K562 (cell line): ENCODE measurements at regions not wholly inside any gene's neighbourhood (a gene's known extent, or its start where the extent isn't known, plus 50 kb on each side); places are given as distances from the start of the nearest gene placed in this dataset.

Source experiments
- ATAC-seq: fragments of 200-7000 bp; cut with Tn5 transposase; 3 replicates; pipeline ENCODE4 v1.9.1; 2020; ENCODE audit warnings: moderate library complexity
- BruUV-seq: library from RNA; stranded (reverse); fragments of 400-500 nt; replicated peaks from 2 replicates; lab custom pipeline; 2021; lab: Mats Ljungman, UMichigan
- CTCF ChIA-PET: fragments of 300-600 bp; formaldehyde crosslinking; extraction: SDS; loops from one replicate; lab custom pipeline; 2021; ENCODE audit warnings: low intra/inter-chr PET ratio; lab: Yijun Ruan, JAX
- POLR2A ChIA-PET: fragments of 300-600, 350-650 bp; sonication (Branson Sonifier 250); formaldehyde crosslinking; extraction: SDS; loops from one replicate; lab custom pipeline; 2021; ENCODE audit warnings: antibody characterized with exemption, inconsistent platforms; lab: Yijun Ruan, JAX
- DNase-seq, 4 experiments: peaks; one replicate each; pipeline versions ENCODE4 v3.0.0 to v3.0.0-alpha.2; 2011 to 2018; ENCODE audit warnings: low spot score in 3 of 4, mixed read lengths in 3 of 4; ENCODE audit errors: extremely low read depth in 1 of 4
- FAIRE-seq: peaks from 2 replicates; lab custom pipeline; 2011; peaks lifted over from hg19 to GRCh38; lab: Jason Lieb, UNC
- H2AFZ ChIP-seq: 2 replicates; pipeline ENCODE4 v1.6.0; 2011; ENCODE audit warnings: low read depth, low read length, control low read depth, inconsistent platforms
- H3K27ac ChIP-seq: fragments of 200-600 bp; 3 replicates; pipeline ENCODE4 v1.8.0; 2011; ENCODE audit warnings: low read depth, mild to moderate bottlenecking, control low read depth, inconsistent platforms, low read length, moderate library complexity, mixed read lengths; ENCODE audit errors: extremely low read depth
- H3K27me3 ChIP-seq, 2 experiments: fragments of 300-600 bp in 1 of 2; 2 replicates in 1 of 2; 3 replicates in 1 of 2; pipeline versions ENCODE4 v1.6.0 to v1.8.0; 2011; ENCODE audit warnings: inconsistent platforms in 2 of 2, low read length in 2 of 2, mild to moderate bottlenecking in 1 of 2, mixed read lengths in 1 of 2, moderate library complexity in 1 of 2; ENCODE audit not compliant: control insufficient read depth in 2 of 2, insufficient read depth in 2 of 2
- H3K36me3 ChIP-seq: fragments of 300-600 bp; 3 replicates; pipeline ENCODE4 v1.8.0; 2011; ENCODE audit warnings: mild to moderate bottlenecking, low read length, inconsistent platforms; ENCODE audit not compliant: control insufficient read depth, insufficient read depth
- H3K4me1 ChIP-seq, 2 experiments: fragments of 200-600 bp in 1 of 2; replicated peaks in 1 of 2; 2 replicates in 1 of 2; 3 replicates in 1 of 2; pipeline versions ENCODE4 v1.5.1 to v1.8.0; 2011; ENCODE audit warnings: inconsistent platforms in 2 of 2, low read length in 2 of 2, mild to moderate bottlenecking in 1 of 2, mixed read lengths in 1 of 2, moderate library complexity in 1 of 2; ENCODE audit not compliant: control insufficient read depth in 2 of 2, insufficient read depth in 2 of 2
- H3K4me2 ChIP-seq: 2 replicates; pipeline ENCODE4 v1.6.1; 2011; ENCODE audit warnings: low read length, control low read depth, inconsistent platforms, mixed read lengths; ENCODE audit not compliant: insufficient read depth
- H3K4me3 ChIP-seq: fragments of 200-600 bp; sonication (generic), shearing (Covaris generic); 2 replicates; pipeline ENCODE4 v1.5.1; 2016; ENCODE audit warnings: control low read depth, inconsistent platforms
- H3K79me2 ChIP-seq: fragments of 200-600 bp; 3 replicates; pipeline ENCODE4 v1.8.0; 2011; ENCODE audit warnings: low read length, inconsistent platforms; ENCODE audit not compliant: control insufficient read depth, insufficient read depth
- H3K9ac ChIP-seq, 2 experiments: 2 replicates each; pipeline versions ENCODE4 v1.6.0 to v1.6.1; 2011; ENCODE audit warnings: low read depth in 2 of 2, low read length in 2 of 2, control low read depth in 1 of 2, inconsistent platforms in 1 of 2, mild to moderate bottlenecking in 1 of 2, mixed read lengths in 1 of 2; ENCODE audit not compliant: insufficient read depth in 1 of 2
- H3K9me1 ChIP-seq: one replicate; pipeline ENCODE4 v1.6.0; 2011; ENCODE audit warnings: inconsistent platforms, mild to moderate bottlenecking, low read length, moderate library complexity; ENCODE audit not compliant: control insufficient read depth, insufficient read depth
- H3K9me3 ChIP-seq: replicated peaks from 2 replicates; pipeline ENCODE4 v1.5.1; 2011; ENCODE audit warnings: low read depth, low read length, inconsistent platforms; ENCODE audit not compliant: control insufficient read depth, insufficient read depth
- H4K20me1 ChIP-seq: replicated peaks from 2 replicates; pipeline ENCODE4 v1.6.1; 2011; ENCODE audit warnings: low read length, inconsistent platforms, mixed read lengths; ENCODE audit not compliant: control insufficient read depth, insufficient read depth
- CBFA2T2 ChIP-seq: fragments of 450-650 bp; conservative IDR thresholded peaks from 2 replicates; pipeline ENCODE4 v1.6.1; 2017; ENCODE audit warnings: mild to moderate bottlenecking
- GTF2F1 ChIP-seq: IDR thresholded peaks from 2 replicates; pipeline ENCODE4 v1.6.1; 2011; ENCODE audit warnings: low read depth, low read length, improper control_type of control experiment
- HDAC2 ChIP-seq: fragments of 450-650 bp; IDR thresholded peaks from 2 replicates; pipeline ENCODE4 v1.6.1; 2016; ENCODE audit warnings: mild to moderate bottlenecking
- ILK ChIP-seq: fragments of 450-650 bp; IDR thresholded peaks from 2 replicates; pipeline ENCODE4 v1.6.1; 2016; ENCODE audit warnings: missing genetic modification characterization, low read depth, mild to moderate bottlenecking, missing compliant biosample characterization, moderate library complexity, borderline replicate concordance
- MAFK ChIP-seq: IDR thresholded peaks from 2 replicates; pipeline ENCODE4 v1.6.1; 2011; ENCODE audit warnings: low read length, improper control_type of control experiment
- RFX5 ChIP-seq: IDR thresholded peaks from 2 replicates; pipeline ENCODE4 v1.6.1; 2011; ENCODE audit warnings: low read depth, mild to moderate bottlenecking, improper control_type of control experiment, low read length
- THAP7 ChIP-seq: fragments of 250-450 bp; sonication (Bioruptor Pico); IDR thresholded peaks from 2 replicates; pipeline ENCODE4 v1.5.0; 2021
- U2AF2 ChIP-seq: fragments of 200-400 bp; formaldehyde crosslinking; optimal IDR thresholded peaks from 2 replicates; pipeline ENCODE3; 2017; ENCODE audit warnings: low read depth, mild to moderate bottlenecking, low read length
- ZFP91 ChIP-seq: sonication (generic); formaldehyde crosslinking; IDR thresholded peaks from 2 replicates; pipeline ENCODE4 v1.8.0; 2022; ENCODE audit warnings: mild to moderate bottlenecking, missing genetic modification reagents
- ZNF197 ChIP-seq: fragments of 200-800 bp; sonication (Bioruptor generic); IDR thresholded peaks from 2 replicates; pipeline ENCODE4 v1.6.1; 2016; ENCODE audit warnings: low read depth, missing genetic modification characterization, missing compliant biosample characterization
- ZNF584 ChIP-seq: fragments of 200-800 bp; sonication (Bioruptor generic); IDR thresholded peaks from 2 replicates; pipeline ENCODE4 v1.6.1; 2016; ENCODE audit warnings: low read depth, mild to moderate bottlenecking, missing genetic modification characterization, missing compliant biosample characterization
- ZNF76 ChIP-seq: fragments of 250-450 bp; sonication (Bioruptor Pico); IDR thresholded peaks from 2 replicates; pipeline ENCODE4 v1.4.0; 2020; ENCODE audit warnings: mild to moderate bottlenecking, moderate library complexity, borderline replicate concordance
- WGBS: fragments of 100-300 bp; shearing (Covaris generic); methylation state at CpG from one replicate; pipeline ENCODE4 v1.1.6; 2016; ENCODE audit warnings: low coverage, mixed read lengths; ENCODE audit not compliant: insufficient coverage; ENCODE audit errors: missing lambda C conversion rate; 5-methylcytosine and 5-hydroxymethylcytosine counted together
- in situ Hi-C: fragments of 300-500 bp; cut with MboI; formaldehyde crosslinking; loops from 4 replicates; pipeline ENCODE4 v1.15.0; 2018; ENCODE audit warnings: inconsistent platforms, mixed read lengths
- intact Hi-C: fragments of 100-400 bp; cut with micrococcal nuclease; formaldehyde crosslinking; loops from 2 replicates; pipeline ENCODE4 v1.14.2; 2022
- TF ChIP-seq, protein P1 (sequence below): fragments of 250-450 bp; sonication (Bioruptor Pico); IDR thresholded peaks from 2 replicates; pipeline ENCODE4 v1.4.0; 2020; ENCODE audit warnings: borderline replicate concordance

DNA sequence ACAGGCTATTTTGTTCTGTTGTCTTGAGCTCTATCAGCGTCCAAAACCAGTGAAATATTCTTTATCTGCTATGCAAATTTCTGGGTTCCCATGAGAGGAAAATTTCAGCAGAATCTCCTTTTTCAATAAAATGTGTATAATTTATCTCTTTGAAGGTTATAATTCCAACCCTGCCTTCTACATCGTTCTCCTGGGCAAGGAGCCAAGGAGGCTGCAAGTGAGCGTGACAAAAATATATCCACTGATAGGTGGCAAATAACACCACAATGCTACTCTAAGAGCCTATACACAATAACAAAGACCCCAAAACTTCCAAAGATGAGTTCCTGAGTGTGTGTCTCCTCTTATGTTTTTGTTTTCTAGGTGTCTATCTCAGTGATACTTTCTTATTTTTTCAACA is 664.7 kb upstream of the SORCS1 start:
- WGBS: 0% methylated on average over 1 of the region's 3 CpGs
- FAIRE-seq: no peak

DNA sequence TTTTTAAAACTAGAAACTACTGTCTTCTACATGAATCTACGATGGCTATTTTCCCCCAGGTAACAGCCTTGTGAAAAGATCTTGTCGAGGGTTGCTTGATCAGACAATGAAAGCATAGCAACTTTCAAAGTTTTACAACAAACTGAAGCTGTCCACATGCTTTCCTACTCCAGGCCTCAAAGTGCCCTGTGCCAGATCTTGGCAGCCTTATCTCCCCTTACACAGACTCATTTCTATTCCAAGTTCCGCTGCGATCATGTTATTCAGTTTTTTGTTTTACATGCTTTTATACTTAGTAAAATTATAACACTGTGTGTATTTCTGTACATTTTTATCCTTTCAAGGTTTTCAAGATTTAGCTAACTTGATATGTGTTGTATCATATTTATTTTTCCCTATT is 661.7 kb upstream of the SORCS1 start:
- Histone ChIP-seq H3K9me1 (no peaks in the 10 kb centered on the region), H2AFZ (no peak overlapping the region), H3K9ac (no peak overlapping the region), H3K4me1 (no peaks in the 10 kb centered on the region), H3K27ac (no peak overlapping the region), H3K27me3 (no peaks in the 10 kb centered on the region), H4K20me1 (no peaks in the 10 kb centered on the region), H3K36me3 (no peaks in the 10 kb centered on the region), H3K9me3 (no peaks in the 10 kb centered on the region), H3K4me3 (no peak overlapping the region), H3K4me2 (no peak overlapping the region), H3K79me2 (no peaks in the 10 kb centered on the region)
- BruUV-seq: no TSS peak
- no peak for FAIRE-seq
- in situ Hi-C loops (no loop called here), intact Hi-C loops (no loop called here)
- ChIA-PET POLR2A (no interaction called here), CTCF (no interaction called here)
- 3% methylated on average over 4 of the region's 4 CpGs for WGBS
- no peak for DNase-seq
- ATAC-seq: no peak
- TF ChIP-seq HDAC2 (no peak), U2AF2 (no peak), ZNF584 (no peak), MAFK (no peak), ZNF76 (CRISPR knock-in tag) (no peak), RFX5 (no peak), THAP7 (no peak), ILK (tag) (no peak), CBFA2T2 (no peak), GTF2F1 (no peak)
- TF ChIP-seq, protein P1, sequence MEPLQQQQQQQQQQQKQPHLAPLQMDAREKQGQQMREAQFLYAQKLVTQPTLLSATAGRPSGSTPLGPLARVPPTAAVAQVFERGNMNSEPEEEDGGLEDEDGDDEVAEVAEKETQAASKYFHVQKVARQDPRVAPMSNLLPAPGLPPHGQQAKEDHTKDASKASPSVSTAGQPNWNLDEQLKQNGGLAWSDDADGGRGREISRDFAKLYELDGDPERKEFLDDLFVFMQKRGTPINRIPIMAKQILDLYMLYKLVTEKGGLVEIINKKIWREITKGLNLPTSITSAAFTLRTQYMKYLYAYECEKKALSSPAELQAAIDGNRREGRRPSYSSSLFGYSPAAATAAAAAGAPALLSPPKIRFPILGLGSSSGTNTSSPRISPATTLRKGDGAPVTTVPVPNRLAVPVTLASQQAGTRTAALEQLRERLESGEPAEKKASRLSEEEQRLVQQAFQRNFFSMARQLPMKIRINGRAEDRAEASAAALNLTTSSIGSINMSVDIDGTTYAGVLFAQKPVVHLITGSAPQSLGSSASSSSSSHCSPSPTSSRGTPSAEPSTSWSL: no peak

More for the DNA sequence above, 664.7 kb upstream of the SORCS1 start:
- Histone ChIP-seq H3K4me1 (no peaks in the 10 kb centered on the region), H3K27me3 (no peaks in the 10 kb centered on the region), H3K36me3 (no peaks in the 10 kb centered on the region), H3K4me2 (no peak overlapping the region), H2AFZ (no peak overlapping the region), H3K9ac (no peak overlapping the region), H3K9me1 (no peaks in the 10 kb centered on the region), H3K27ac (no peak overlapping the region), H4K20me1 (no peaks in the 10 kb centered on the region), H3K79me2 (no peaks in the 10 kb centered on the region), H3K4me3 (no peak overlapping the region), H3K9me3 (no peaks in the 10 kb centered on the region)
- intact Hi-C loops: no loop called here
- DNase-seq: no peak
- BruUV-seq: no TSS peak
- ChIA-PET POLR2A (no interaction called here), CTCF (no interaction called here)
- ATAC-seq: no peak
- TF ChIP-seq ZNF197 (CRISPR knock-in tag) (no peak), ZFP91 (CRISPR knock-in tag) (no peak)
- in situ Hi-C loops: no loop called here
